HEK293 (cell line): ENCODE measurements at regions not wholly inside any gene's neighbourhood (a gene's known extent, or its start where the extent isn't known, plus 50 kb on each side); places are given as distances from the start of the nearest gene placed in this dataset.

Experiments
- REPIN1 ChIP-seq: fragments of 450-650 bp; formaldehyde crosslinking; IDR thresholded peaks from 2 replicates; pipeline ENCODE4 v1.5.1; 2017; ENCODE audit warnings: missing biosample characterization, missing genetic modification characterization, low read depth
- REST ChIP-seq: fragments of 450-650 bp; formaldehyde crosslinking; IDR thresholded peaks from 2 replicates; pipeline ENCODE4 v1.5.1; 2016; ENCODE audit warnings: missing biosample characterization, missing genetic modification characterization
- ZBTB21 ChIP-seq: fragments of 450-650 bp; formaldehyde crosslinking; IDR thresholded peaks from 2 replicates; pipeline ENCODE4 v1.5.1; 2017; ENCODE audit warnings: missing biosample characterization, missing genetic modification characterization
- ZNF274 ChIP-seq, 2 experiments: fragments of 200-500 bp in 1 of 2; fragments of 450-650 bp in 1 of 2; sonication (Bioruptor generic) in 1 of 2; formaldehyde crosslinking in 1 of 2; IDR thresholded peaks; 2 replicates each; pipeline versions ENCODE4 v1.5.1 to v1.6.1; 2014 to 2016; ENCODE audit warnings: borderline replicate concordance in 1 of 2, inconsistent platforms in 1 of 2, low read length in 1 of 2, missing biosample characterization in 1 of 2, missing genetic modification characterization in 1 of 2
- ZNF513 ChIP-seq: fragments of 450-650 bp; IDR thresholded peaks from 2 replicates; pipeline ENCODE4 v1.5.1; 2018; ENCODE audit warnings: missing biosample characterization, missing genetic modification characterization
- ZNF514 ChIP-seq: fragments of 450-650 bp; formaldehyde crosslinking; IDR thresholded peaks from 2 replicates; pipeline ENCODE4 v1.5.1; 2016; ENCODE audit warnings: missing biosample characterization, missing genetic modification characterization
- ZSCAN18 ChIP-seq: fragments of 450-650 bp; formaldehyde crosslinking; IDR thresholded peaks from 2 replicates; pipeline ENCODE4 v1.5.1; 2016; ENCODE audit warnings: missing biosample characterization, missing genetic modification characterization
- ZSCAN5A ChIP-seq: fragments of 450-650 bp; formaldehyde crosslinking; IDR thresholded peaks from 2 replicates; pipeline ENCODE4 v1.5.1; 2016; ENCODE audit warnings: missing biosample characterization, missing genetic modification characterization
- TF ChIP-seq, protein P1 (sequence below): fragments of 450-650 bp; formaldehyde crosslinking; IDR thresholded peaks from 2 replicates; pipeline ENCODE4 v1.5.1; 2016; ENCODE audit warnings: missing biosample characterization, missing genetic modification characterization

DNA sequence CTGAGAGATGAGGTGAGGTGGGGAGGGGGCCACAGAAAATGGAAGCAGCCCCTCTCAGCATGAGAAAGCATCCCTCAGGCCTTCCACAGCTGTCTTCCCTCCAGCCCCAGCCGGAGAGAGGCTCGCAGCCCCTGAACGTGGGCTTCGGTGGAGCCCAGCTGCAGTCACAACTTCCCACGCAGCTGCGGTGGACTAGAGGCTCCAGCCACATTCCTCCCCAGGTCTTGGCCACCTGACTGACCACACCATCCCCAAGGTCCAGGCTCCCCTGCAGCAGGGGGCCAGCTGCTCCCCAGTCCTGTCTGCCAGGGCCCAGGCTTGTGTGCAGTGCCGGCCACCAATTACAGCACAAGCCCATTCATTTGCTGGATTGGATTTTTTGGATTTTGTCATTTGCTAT lies 212.3 kb upstream of the BCOR start:
- TF ChIP-seq ZNF513 (tag by site-specific recombination) (no peak), ZBTB21 (tag by site-specific recombination) (no peak), REPIN1 (tag by site-specific recombination) (no peak), ZSCAN5A (tag by site-specific recombination) (no peak), REST (tag by site-specific recombination) (no peak), ZSCAN18 (tag by site-specific recombination) (no peak), ZNF274 (IDR thresholded peaks at IDR 0.05; ENCODE audit: low read length) (no peak), ZNF274 (tag by site-specific recombination; IDR thresholded peaks at IDR 0.05; ENCODE audit: borderline replicate concordance) (no peak), ZNF514 (tag by site-specific recombination) (no peak)
- TF ChIP-seq, protein P1, sequence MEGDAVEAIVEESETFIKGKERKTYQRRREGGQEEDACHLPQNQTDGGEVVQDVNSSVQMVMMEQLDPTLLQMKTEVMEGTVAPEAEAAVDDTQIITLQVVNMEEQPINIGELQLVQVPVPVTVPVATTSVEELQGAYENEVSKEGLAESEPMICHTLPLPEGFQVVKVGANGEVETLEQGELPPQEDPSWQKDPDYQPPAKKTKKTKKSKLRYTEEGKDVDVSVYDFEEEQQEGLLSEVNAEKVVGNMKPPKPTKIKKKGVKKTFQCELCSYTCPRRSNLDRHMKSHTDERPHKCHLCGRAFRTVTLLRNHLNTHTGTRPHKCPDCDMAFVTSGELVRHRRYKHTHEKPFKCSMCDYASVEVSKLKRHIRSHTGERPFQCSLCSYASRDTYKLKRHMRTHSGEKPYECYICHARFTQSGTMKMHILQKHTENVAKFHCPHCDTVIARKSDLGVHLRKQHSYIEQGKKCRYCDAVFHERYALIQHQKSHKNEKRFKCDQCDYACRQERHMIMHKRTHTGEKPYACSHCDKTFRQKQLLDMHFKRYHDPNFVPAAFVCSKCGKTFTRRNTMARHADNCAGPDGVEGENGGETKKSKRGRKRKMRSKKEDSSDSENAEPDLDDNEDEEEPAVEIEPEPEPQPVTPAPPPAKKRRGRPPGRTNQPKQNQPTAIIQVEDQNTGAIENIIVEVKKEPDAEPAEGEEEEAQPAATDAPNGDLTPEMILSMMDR: no peak
